ENCODE measurements at regions not wholly inside any gene's neighbourhood (a gene's known extent, or its start where the extent isn't known, plus 50 kb on each side); places are given as distances from the start of the nearest gene placed in this dataset.

DNA sequence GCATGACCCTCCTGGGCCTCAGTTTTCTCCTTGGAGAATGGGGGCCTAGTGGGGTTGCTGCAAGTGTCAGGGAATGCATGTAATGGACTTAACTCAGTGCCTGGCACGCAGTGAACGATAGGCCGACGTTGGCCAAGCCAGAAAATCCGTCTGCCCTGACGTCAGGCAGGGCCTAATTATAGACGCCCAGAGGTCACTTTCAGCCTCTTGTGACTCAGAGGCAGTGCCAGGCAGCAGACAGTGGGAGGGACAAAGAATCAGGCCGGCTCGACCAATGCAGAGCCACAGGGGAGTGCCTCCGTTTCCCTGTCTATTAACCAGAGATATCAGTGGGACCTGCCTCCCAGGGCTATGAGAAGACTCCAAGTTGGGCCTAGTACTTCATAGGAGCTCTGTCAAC lies 115.0 kb downstream of the MN1 start:
- no peak for TF ChIP-seq POLR2A (IDR thresholded peaks at IDR 0.05; ENCODE audit: extremely low read depth, insufficient read length)
- TF ChIP-seq, protein P1, sequence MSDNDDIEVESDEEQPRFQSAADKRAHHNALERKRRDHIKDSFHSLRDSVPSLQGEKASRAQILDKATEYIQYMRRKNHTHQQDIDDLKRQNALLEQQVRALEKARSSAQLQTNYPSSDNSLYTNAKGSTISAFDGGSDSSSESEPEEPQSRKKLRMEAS (IDR thresholded peaks at IDR 0.05; ENCODE audit: low read depth, low read length) = no peak

All from NB4 (cell line).